ENCODE measurements at regions not wholly inside any gene's neighbourhood (a gene's known extent, or its start where the extent isn't known, plus 50 kb on each side); places are given as distances from the start of the nearest gene placed in this dataset.

- Histone ChIP-seq H3K9me3 (ENCODE audit: control insufficient read depth, low read depth, low read length) (peaks cover 2% of the 10 kb centered on the region), H2AFZ (ENCODE audit: control insufficient read depth, low read length) (no peak overlapping the region), H3K36me3 (ENCODE audit: control insufficient read depth in 2 of 2, extremely low read depth in 1 of 2, insufficient read depth in 2 of 2, low read length in 2 of 2) (no peaks in the 10 kb centered on the region), H3K4me3 (ENCODE audit: control insufficient read depth in 2 of 3, extremely low read depth in 1 of 3, insufficient read depth in 2 of 3, low read depth in 1 of 3, low read length in 3 of 3) (no peak overlapping the region), H4K20me1 (ENCODE audit: control insufficient read depth, extremely low read depth, insufficient read depth, low read length) (no peaks in the 10 kb centered on the region), H3K4me1 (ENCODE audit: control insufficient read depth, extremely low read depth, insufficient read depth, low read length) (no peaks in the 10 kb centered on the region), H3K9me1 (ENCODE audit: control insufficient read depth, extremely low read depth, insufficient read depth, low read length) (no peaks in the 10 kb centered on the region), H3K27ac (ENCODE audit: control insufficient read depth, insufficient read depth, low read length) (no peak overlapping the region), H3K27me3 (ENCODE audit: control insufficient read depth, extremely low read depth, insufficient read depth, low read length) (no peaks in the 10 kb centered on the region), H3K79me2 (ENCODE audit: control insufficient read depth, insufficient read depth, low read length) (no peaks in the 10 kb centered on the region), H3K9ac (ENCODE audit: control insufficient read depth, extremely low read depth, insufficient read depth, low read length) (no peak overlapping the region), H3K4me2 (ENCODE audit: control insufficient read depth, extremely low read depth, insufficient read depth, low read depth, low read length) (no peak overlapping the region)
- DNase-seq (ENCODE audit: low read depth, low spot score) (no peak), FAIRE-seq (no peak)
- TF ChIP-seq EZH2 (IDR thresholded peaks at IDR 0.05; ENCODE audit: low read length) (no peak), CTCF (optimal IDR thresholded peaks at IDR 0.05 in 1 of 3, IDR thresholded peaks at IDR 0.05 in 1 of 3, conservative IDR thresholded peaks at IDR 0.05 in 1 of 3; ENCODE audit: extremely low read depth in 1 of 3, insufficient read depth in 2 of 3, low read length in 3 of 3) (no peak)
- dilution Hi-C loops (cut with MboI; ENCODE audit: extremely low pct_ligation_motif_present, low sequenced_read_pairs) = no loop called here
Measured at GRCh38 chr6:164229716-164230115, 815.2 kb downstream of the QKI start.

GRCh38 chr6:164227952-164228522, 813.5 kb downstream of the QKI start:
- Histone ChIP-seq H3K79me2 (ENCODE audit: control insufficient read depth, insufficient read depth, low read length) (no peaks in the 10 kb centered on the region), H3K27me3 (ENCODE audit: control insufficient read depth, extremely low read depth, insufficient read depth, low read length) (no peaks in the 10 kb centered on the region), H2AFZ (ENCODE audit: control insufficient read depth, low read length) (no peak overlapping the region), H3K4me1 (ENCODE audit: control insufficient read depth, extremely low read depth, insufficient read depth, low read length) (no peaks in the 10 kb centered on the region), H3K9me3 (ENCODE audit: control insufficient read depth, low read depth, low read length) (peaks cover 2% of the 10 kb centered on the region), H3K9me1 (ENCODE audit: control insufficient read depth, extremely low read depth, insufficient read depth, low read length) (no peaks in the 10 kb centered on the region), H3K4me3 (ENCODE audit: control insufficient read depth in 2 of 3, extremely low read depth in 1 of 3, insufficient read depth in 2 of 3, low read depth in 1 of 3, low read length in 3 of 3) (no peak overlapping the region), H4K20me1 (ENCODE audit: control insufficient read depth, extremely low read depth, insufficient read depth, low read length) (no peaks in the 10 kb centered on the region), H3K27ac (ENCODE audit: control insufficient read depth, insufficient read depth, low read length) (no peak overlapping the region), H3K36me3 (ENCODE audit: control insufficient read depth in 2 of 2, extremely low read depth in 1 of 2, insufficient read depth in 2 of 2, low read length in 2 of 2) (no peaks in the 10 kb centered on the region), H3K9ac (ENCODE audit: control insufficient read depth, extremely low read depth, insufficient read depth, low read length) (no peak overlapping the region), H3K4me2 (ENCODE audit: control insufficient read depth, extremely low read depth, insufficient read depth, low read depth, low read length) (no peak overlapping the region)
- DNase-seq (ENCODE audit: low read depth, low spot score) (no peak), FAIRE-seq (no peak)
- no peak for TF ChIP-seq CTCF (optimal IDR thresholded peaks at IDR 0.05 in 1 of 3, IDR thresholded peaks at IDR 0.05 in 1 of 3, conservative IDR thresholded peaks at IDR 0.05 in 1 of 3; ENCODE audit: extremely low read depth in 1 of 3, insufficient read depth in 2 of 3, low read length in 3 of 3)
- TF ChIP-seq EZH2 (IDR thresholded peaks at IDR 0.05; ENCODE audit: low read length) = no peak
- dilution Hi-C loops (cut with MboI; ENCODE audit: extremely low pct_ligation_motif_present, low sequenced_read_pairs) = no loop called here

Measured in keratinocyte (primary cell).